GM12892 (cell line): ENCODE measurements at regions not wholly inside any gene's neighbourhood (a gene's known extent, or its start where the extent isn't known, plus 50 kb on each side); places are given as distances from the start of the nearest gene placed in this dataset.

ENCODE experiments used
- POLR2A ChIP-seq: IDR thresholded peaks from 2 replicates; pipeline ENCODE4 v1.6.1; 2011; ENCODE audit warnings: low read depth, low read length, control low read depth
- POLR2AphosphoS5 ChIP-seq: IDR thresholded peaks from 2 replicates; pipeline ENCODE4 v1.6.1; 2011; ENCODE audit warnings: low read depth, low read length, control low read depth
- TAF1 ChIP-seq: IDR thresholded peaks from 2 replicates; pipeline ENCODE4 v1.6.1; 2011; ENCODE audit warnings: low read depth, mild to moderate bottlenecking, control low read depth, low read length, borderline replicate concordance

DNA sequence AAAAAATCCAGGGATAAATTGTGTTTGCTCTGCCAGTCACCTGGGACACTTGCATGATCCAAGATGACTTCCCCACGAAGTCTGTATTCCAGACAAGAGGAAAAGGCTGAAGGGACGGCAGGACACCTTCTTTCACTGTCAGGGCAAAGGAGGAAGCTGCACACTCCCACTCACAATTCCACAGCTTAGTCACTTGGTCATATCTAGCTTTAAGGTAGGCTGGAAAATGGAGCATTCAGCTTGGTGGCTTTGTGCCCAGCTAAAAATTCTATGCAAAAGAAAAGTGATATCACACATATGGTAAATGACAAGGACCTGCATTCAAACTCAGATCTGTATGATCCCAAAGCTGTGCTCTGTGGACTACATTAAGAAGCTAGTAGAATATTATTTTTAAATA is 109.2 kb upstream of the TPM1 start:
- TF ChIP-seq POLR2AphosphoS5 (no peak), POLR2A (no peak), TAF1 (no peak)
